22Rv1 (cell line): ENCODE measurements at regions not wholly inside any gene's neighbourhood (a gene's known extent, or its start where the extent isn't known, plus 50 kb on each side); places are given as distances from the start of the nearest gene placed in this dataset.

Source experiments
- ZFX ChIP-seq: fragments of 450-650 bp; IDR thresholded peaks from 2 replicates; pipeline ENCODE4 v1.6.1; 2017; ENCODE audit warnings: antibody characterized with exemption, borderline replicate concordance
- TF ChIP-seq, protein P1 (sequence below): fragments of 450-650 bp; IDR thresholded peaks from 2 replicates; pipeline ENCODE4 v1.5.1; 2017; ENCODE audit warnings: mild to moderate bottlenecking

DNA sequence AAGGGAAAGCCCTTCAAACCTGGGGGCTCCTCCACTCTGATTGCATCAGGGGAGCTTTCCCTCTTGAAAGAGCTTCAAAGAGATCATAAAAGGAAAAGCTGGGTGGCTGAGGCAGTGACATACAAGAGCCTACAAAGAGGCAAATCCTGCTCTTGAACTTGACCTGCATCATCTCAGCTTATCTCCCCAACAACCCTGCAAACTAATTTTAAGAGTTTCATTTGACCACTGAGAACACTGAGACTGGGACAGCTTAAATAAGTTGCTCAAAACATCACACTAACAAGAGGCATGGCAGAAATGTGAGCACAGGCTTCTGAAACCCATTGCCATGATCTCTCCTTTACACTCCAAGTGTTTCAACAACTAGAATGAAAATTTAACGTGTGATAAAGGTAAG is 101.6 kb upstream of the PPARGC1A start:
- TF ChIP-seq, protein P1, sequence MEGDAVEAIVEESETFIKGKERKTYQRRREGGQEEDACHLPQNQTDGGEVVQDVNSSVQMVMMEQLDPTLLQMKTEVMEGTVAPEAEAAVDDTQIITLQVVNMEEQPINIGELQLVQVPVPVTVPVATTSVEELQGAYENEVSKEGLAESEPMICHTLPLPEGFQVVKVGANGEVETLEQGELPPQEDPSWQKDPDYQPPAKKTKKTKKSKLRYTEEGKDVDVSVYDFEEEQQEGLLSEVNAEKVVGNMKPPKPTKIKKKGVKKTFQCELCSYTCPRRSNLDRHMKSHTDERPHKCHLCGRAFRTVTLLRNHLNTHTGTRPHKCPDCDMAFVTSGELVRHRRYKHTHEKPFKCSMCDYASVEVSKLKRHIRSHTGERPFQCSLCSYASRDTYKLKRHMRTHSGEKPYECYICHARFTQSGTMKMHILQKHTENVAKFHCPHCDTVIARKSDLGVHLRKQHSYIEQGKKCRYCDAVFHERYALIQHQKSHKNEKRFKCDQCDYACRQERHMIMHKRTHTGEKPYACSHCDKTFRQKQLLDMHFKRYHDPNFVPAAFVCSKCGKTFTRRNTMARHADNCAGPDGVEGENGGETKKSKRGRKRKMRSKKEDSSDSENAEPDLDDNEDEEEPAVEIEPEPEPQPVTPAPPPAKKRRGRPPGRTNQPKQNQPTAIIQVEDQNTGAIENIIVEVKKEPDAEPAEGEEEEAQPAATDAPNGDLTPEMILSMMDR, result no peak
- no peak for TF ChIP-seq ZFX
